WERI-Rb-1 (cell line): ENCODE measurements at regions not wholly inside any gene's neighbourhood (a gene's known extent, or its start where the extent isn't known, plus 50 kb on each side); places are given as distances from the start of the nearest gene placed in this dataset.

ENCODE experiments used
- DNase-seq: peaks from one replicate; pipeline ENCODE4 v3.0.0-alpha.2; 2020
- H3K27ac ChIP-seq: fragments of 250-450 bp; sonication (Bioruptor Pico); 2 replicates; pipeline ENCODE4 v1.5.1; 2020; ENCODE audit warnings: mild to moderate bottlenecking, moderate library complexity
- H3K27me3 ChIP-seq: fragments of 250-450 bp; sonication (Bioruptor Pico); 2 replicates; pipeline ENCODE4 v1.5.1; 2021; ENCODE audit warnings: mild to moderate bottlenecking, low read depth, moderate library complexity; ENCODE audit not compliant: insufficient read depth, severe bottlenecking
- H3K36me3 ChIP-seq: fragments of 250-450 bp; sonication (Bioruptor Pico); 2 replicates; pipeline ENCODE4 v1.5.1; 2020; ENCODE audit warnings: mild to moderate bottlenecking, moderate library complexity
- H3K4me3 ChIP-seq: 2 replicates; pipeline ENCODE4 v1.5.1; 2011; ENCODE audit warnings: low read depth, mild to moderate bottlenecking, control low read depth, low read length
- H3K9me3 ChIP-seq: fragments of 250-450 bp; sonication (Bioruptor Pico); 2 replicates; pipeline ENCODE4 v1.5.1; 2021; ENCODE audit warnings: mild to moderate bottlenecking, moderate library complexity; ENCODE audit not compliant: severe bottlenecking
- CTCF ChIP-seq: IDR thresholded peaks from 2 replicates; pipeline ENCODE4 v1.5.1; 2011; ENCODE audit warnings: low read depth, mild to moderate bottlenecking, control low read depth, inconsistent platforms, low read length

GRCh38 chr3:30511524-30512251, 94.7 kb upstream of the TGFBR2 start:
- Histone ChIP-seq H3K36me3 (no peaks in the 10 kb centered on the region), H3K27ac (no peak overlapping the region), H3K27me3 (no peaks in the 10 kb centered on the region), H3K4me3 (no peak overlapping the region), H3K9me3 (no peaks in the 10 kb centered on the region)
- no peak for TF ChIP-seq CTCF
- no peak for DNase-seq

- Histone ChIP-seq H3K27me3 (no peaks in the 10 kb centered on the region), H3K36me3 (no peaks in the 10 kb centered on the region), H3K9me3 (no peaks in the 10 kb centered on the region), H3K4me3 (no peak overlapping the region), H3K27ac (no peak overlapping the region)
- TF ChIP-seq CTCF, result no peak
- DNase-seq, result no peak
These were observed 93.8 kb upstream of the TGFBR2 start for GRCh38 chr3:30512576-30512975.

DNA sequence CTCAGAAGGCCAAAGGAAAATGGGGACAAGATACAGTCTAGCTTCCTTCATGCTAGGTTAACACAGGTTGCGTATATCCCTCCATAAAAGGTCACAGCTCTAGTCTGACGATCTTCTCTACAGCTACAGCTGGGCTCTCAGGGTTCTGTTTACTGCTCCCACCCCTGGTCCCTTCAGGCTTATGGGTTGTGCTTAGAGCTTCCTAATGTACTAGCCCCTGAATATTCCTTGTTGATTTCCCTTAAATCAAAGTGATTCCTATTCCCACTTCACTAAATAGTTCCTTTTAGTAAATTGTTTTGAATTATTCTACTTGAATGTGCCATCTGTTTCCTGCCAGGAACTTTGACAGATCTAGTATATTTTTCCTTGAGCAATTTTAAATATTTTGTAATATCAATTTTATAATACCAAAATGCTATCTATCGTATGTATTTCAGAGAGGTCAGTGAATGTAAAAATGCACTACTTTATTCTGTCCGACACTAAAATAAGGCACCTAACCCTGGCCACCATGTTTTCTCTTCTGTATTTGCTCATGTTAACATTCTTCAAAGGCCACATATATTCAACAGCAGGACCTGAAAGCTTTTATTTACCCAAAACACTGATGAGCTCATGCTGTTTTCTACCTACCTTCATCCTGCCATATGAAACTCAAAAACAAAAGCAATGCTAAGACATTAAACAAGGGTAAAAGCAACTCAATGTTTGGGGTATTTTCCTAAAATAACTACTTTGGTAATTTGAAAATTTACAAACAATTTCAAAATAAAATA, 92.8 kb upstream of the TGFBR2 start:
- Histone ChIP-seq H3K4me3 (no peak overlapping the region), H3K9me3 (no peaks in the 10 kb centered on the region), H3K36me3 (no peaks in the 10 kb centered on the region), H3K27me3 (no peaks in the 10 kb centered on the region), H3K27ac (no peak overlapping the region)
- TF ChIP-seq CTCF, result no peak
- no peak for DNase-seq

GRCh38 chr3:30516238-30516637, 90.2 kb upstream of the TGFBR2 start:
- H3K4me3 ChIP-seq, result no peak overlapping the region
- no peaks in the 10 kb centered on the region for H3K27me3 ChIP-seq
- no peaks in the 10 kb centered on the region for H3K36me3 ChIP-seq
- no peaks in the 10 kb centered on the region for H3K9me3 ChIP-seq
- no peak for TF ChIP-seq CTCF
- DNase-seq, result no peak
- no peak overlapping the region for H3K27ac ChIP-seq

- H3K27me3 ChIP-seq, result no peaks in the 10 kb centered on the region
- no peak overlapping the region for H3K27ac ChIP-seq
- no peaks in the 10 kb centered on the region for H3K9me3 ChIP-seq
- H3K36me3 ChIP-seq, result no peaks in the 10 kb centered on the region
- no peak for TF ChIP-seq CTCF
- no peak overlapping the region for H3K4me3 ChIP-seq
- no peak for DNase-seq
These were observed 88.1 kb upstream of the TGFBR2 start for GRCh38 chr3:30518181-30518864.
